Transverse colon (tissue), 4 donors: ENCODE measurements at regions not wholly inside any gene's neighbourhood (a gene's known extent, or its start where the extent isn't known, plus 50 kb on each side); places are given as distances from the start of the nearest gene placed in this dataset.

Experiments
- DNase-seq: peaks from one replicate; pipeline ENCODE4 v3.0.0-alpha.2; 2019
- H3K27ac ChIP-seq, 4 donors: fragments of 200-600 bp; sonication (generic); 2 replicates each; pipeline ENCODE4 v1.5.1; 2016 to 2018; ENCODE audit warnings: inconsistent platforms in 4 of 4
- H3K27me3 ChIP-seq: fragments of 200-600 bp; sonication (generic); 2 replicates; pipeline ENCODE4 v1.5.1; 2017; ENCODE audit warnings: inconsistent platforms
- H3K36me3 ChIP-seq, 4 donors: fragments of 200-600 bp; sonication (generic); 2 replicates each; pipeline ENCODE4 v1.5.1; 2017 to 2019; ENCODE audit warnings: inconsistent platforms in 4 of 4
- H3K4me1 ChIP-seq, 4 donors: fragments of 200-600 bp; sonication (generic); 2 replicates each; pipeline ENCODE4 v1.5.1; 2017 to 2020; ENCODE audit warnings: inconsistent platforms in 4 of 4
- H3K4me3 ChIP-seq, 4 donors: fragments of 200-600 bp; sonication (generic); 1 replicate in 1 of 4; 2 replicates in 3 of 4; pipeline versions ENCODE4 v1.5.1 to v1.6.1; 2017 to 2019; ENCODE audit warnings: inconsistent platforms in 4 of 4
- H3K9me3 ChIP-seq, 2 donors: fragments of 200-600 bp; sonication (generic); 2 replicates each; pipeline ENCODE4 v1.5.1; 2017 to 2019; ENCODE audit warnings: inconsistent platforms in 2 of 2
- EP300 ChIP-seq: sonication (generic); formaldehyde crosslinking; IDR thresholded peaks from one replicate; pipeline ENCODE4 v1.6.1; 2017; ENCODE audit warnings: antibody characterized with exemption, low read depth
- POLR2A ChIP-seq: fragments of 450-650 bp; IDR thresholded peaks from one replicate; pipeline ENCODE4 v1.6.1; 2016; ENCODE audit warnings: antibody characterized with exemption, mild to moderate bottlenecking, moderate library complexity
- POLR2AphosphoS5 ChIP-seq, 3 donors: sonication (generic); formaldehyde crosslinking; IDR thresholded peaks; one replicate each; pipeline ENCODE4 v1.6.1; 2016; ENCODE audit warnings: antibody characterized with exemption in 3 of 3
- WGBS, 2 donors: methylation state at CpG; one replicate each; pipeline ENCODE4 v1.1.5; 2018; ENCODE audit warnings: low coverage in 1 of 2; 5-methylcytosine and 5-hydroxymethylcytosine counted together
- in situ Hi-C, 4 donors: fragments of 200-750 bp; cut with MboI; loops; one replicate each; pipeline versions ENCODE4 v1.15.0 to v1.15.1; 2017; ENCODE audit warnings: low sequenced_read_pairs in 3 of 4, low pct_ligation_motif_present in 1 of 4, low pct_unique_long_range_greater_than_20kb in 1 of 4
- intact Hi-C: fragments of 100-400 bp; cut with DNase I; formaldehyde crosslinking; loops from one replicate; pipeline ENCODE4 v1.15.1; 2023; ENCODE audit warnings: low total_unique reads
- TF ChIP-seq, protein P1 (sequence below), 5 experiments: fragments of 200-600 bp in 3 of 5; fragments of 450-650 bp in 2 of 5; sonication (generic) in 3 of 5; IDR thresholded peaks; 1 replicate in 2 of 5; 2 replicates in 3 of 5; pipeline ENCODE4 v1.5.1; 2016 to 2017; ENCODE audit warnings: antibody characterized with exemption in 5 of 5, inconsistent platforms in 3 of 5, mild to moderate bottlenecking in 2 of 5, moderate library complexity in 1 of 5

DNA sequence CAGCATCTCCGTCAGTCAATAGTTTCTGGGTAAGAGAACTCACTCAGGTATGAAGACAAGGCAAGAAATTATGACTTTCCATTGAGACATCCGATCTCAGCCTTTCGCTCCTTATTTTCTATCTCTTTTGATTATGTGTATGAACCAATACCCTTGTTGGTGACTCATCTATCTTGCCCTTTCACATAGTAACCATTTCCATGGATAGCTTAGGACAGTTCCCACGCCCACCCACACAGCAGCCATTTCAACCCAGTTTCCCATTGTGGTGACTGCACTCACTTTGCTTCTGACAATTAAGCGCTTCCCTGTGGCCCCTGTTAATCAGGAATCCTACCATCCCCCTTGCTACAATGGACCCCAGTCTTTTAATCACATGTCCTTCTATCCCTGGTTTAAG, 210.6 kb upstream of the ADGRL2 start:
- no peak for DNase-seq
- no peak overlapping the region for H3K4me3 ChIP-seq
- H3K36me3 ChIP-seq = no peaks in the 10 kb centered on the region
- TF ChIP-seq EP300 = no peak
- TF ChIP-seq, protein P1, sequence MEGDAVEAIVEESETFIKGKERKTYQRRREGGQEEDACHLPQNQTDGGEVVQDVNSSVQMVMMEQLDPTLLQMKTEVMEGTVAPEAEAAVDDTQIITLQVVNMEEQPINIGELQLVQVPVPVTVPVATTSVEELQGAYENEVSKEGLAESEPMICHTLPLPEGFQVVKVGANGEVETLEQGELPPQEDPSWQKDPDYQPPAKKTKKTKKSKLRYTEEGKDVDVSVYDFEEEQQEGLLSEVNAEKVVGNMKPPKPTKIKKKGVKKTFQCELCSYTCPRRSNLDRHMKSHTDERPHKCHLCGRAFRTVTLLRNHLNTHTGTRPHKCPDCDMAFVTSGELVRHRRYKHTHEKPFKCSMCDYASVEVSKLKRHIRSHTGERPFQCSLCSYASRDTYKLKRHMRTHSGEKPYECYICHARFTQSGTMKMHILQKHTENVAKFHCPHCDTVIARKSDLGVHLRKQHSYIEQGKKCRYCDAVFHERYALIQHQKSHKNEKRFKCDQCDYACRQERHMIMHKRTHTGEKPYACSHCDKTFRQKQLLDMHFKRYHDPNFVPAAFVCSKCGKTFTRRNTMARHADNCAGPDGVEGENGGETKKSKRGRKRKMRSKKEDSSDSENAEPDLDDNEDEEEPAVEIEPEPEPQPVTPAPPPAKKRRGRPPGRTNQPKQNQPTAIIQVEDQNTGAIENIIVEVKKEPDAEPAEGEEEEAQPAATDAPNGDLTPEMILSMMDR (IDR thresholded peaks at IDR 0.05) = no peak
- TF ChIP-seq POLR2A = no peak
- no peak for TF ChIP-seq POLR2AphosphoS5 (IDR thresholded peaks at IDR 0.05)
- in situ Hi-C loops (no loop called here), intact Hi-C loops (no loop called here)
- no peaks in the 10 kb centered on the region for H3K9me3 ChIP-seq
- WGBS, 2 donors = 75 to 85% methylated on average over 4 to 5 of the region's 5 CpGs
- H3K27ac ChIP-seq = no peak overlapping the region
- H3K4me1 ChIP-seq = peaks cover 0 to 5% (median 2%) of the 10 kb centered on the region in 4 donors
- H3K27me3 ChIP-seq = no peaks in the 10 kb centered on the region

DNA sequence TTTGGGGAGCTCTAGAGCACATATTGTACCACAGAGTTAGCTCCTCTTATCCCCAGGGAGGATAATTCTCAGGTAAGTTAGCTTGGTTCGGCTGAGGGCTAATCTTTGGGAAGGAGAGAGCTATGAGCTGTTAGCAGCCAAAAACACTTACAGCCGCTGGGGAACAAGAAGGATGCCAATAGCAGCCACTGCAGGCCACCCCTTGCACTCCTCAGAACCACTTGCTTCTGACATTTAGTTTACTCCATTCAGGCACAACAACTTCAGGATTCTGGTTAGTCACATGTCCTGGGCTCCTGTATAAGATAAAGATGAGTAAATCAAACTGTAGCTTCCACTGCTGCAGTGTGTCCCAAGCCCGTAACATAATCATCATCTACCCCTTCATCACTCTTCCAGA, 212.6 kb upstream of the ADGRL2 start:
- Histone ChIP-seq H3K27ac (no peak overlapping the region), H3K4me1 (peaks cover 0 to 7% (median 3%) of the 10 kb centered on the region in 4 donors), H3K4me3 (no peak overlapping the region), H3K9me3 (no peaks in the 10 kb centered on the region), H3K36me3 (no peaks in the 10 kb centered on the region), H3K27me3 (no peaks in the 10 kb centered on the region)
- intact Hi-C loops = no loop called here
- DNase-seq = no peak
- WGBS, 2 donors = 76 to 100% methylated on average over 1 to 3 of the region's 3 CpGs
- in situ Hi-C loops = no loop called here
- TF ChIP-seq POLR2A = no peak
- TF ChIP-seq POLR2AphosphoS5 (IDR thresholded peaks at IDR 0.05) = no peak
- TF ChIP-seq, protein P1 (IDR thresholded peaks at IDR 0.05) = no peak
- no peak for TF ChIP-seq EP300

DNA sequence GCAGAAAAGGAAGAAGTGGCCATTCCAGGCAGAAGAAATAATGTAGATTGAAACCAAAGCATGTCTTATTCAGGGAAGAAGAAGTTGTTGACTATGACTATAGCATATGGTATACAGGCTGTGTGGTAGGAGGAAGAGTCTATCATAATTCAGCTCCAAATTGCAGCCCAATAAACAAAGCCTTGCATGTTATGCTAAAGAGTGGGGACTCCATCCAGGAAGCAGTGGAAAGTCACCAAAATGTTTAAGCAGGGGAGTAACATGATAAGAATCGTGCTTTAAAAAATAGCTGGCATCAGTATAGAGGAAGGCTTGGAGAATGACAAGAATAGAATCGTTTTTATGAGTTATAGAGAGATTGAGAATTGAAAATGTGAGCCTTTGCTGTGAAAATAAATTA, 213.3 kb upstream of the ADGRL2 start:
- Histone ChIP-seq H3K4me1 (peaks cover 0 to 7% (median 3%) of the 10 kb centered on the region in 4 donors), H3K36me3 (no peaks in the 10 kb centered on the region), H3K4me3 (no peak overlapping the region), H3K9me3 (no peaks in the 10 kb centered on the region), H3K27ac (no peak overlapping the region), H3K27me3 (no peaks in the 10 kb centered on the region)
- TF ChIP-seq POLR2AphosphoS5 (IDR thresholded peaks at IDR 0.05) = no peak
- TF ChIP-seq, protein P1 (IDR thresholded peaks at IDR 0.05) = no peak
- TF ChIP-seq EP300 = no peak
- no peak for TF ChIP-seq POLR2A
- in situ Hi-C loops (no loop called here), intact Hi-C loops (no loop called here)
- 33 to 46% methylated on average over 2 of the region's 2 CpGs for WGBS, 2 donors
- DNase-seq = no peak

DNA sequence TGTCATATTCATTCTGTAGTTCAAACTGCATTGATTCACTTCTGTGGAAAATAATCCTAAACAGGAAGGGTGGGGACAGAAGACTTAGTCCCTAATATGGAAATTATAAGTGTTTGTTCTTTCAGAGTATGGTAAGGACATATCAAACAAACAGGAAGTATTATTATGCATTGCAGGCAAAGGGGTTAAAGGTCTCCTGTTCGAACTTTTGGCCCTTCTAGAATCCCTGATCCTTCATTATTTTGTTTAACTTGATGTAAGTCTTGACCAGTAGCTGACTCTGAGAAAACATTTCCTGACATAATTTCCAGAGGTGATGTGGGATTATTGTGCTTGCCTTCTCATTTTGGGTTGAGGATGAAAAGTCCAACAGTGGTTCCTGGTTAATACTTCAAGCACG, 215.4 kb upstream of the ADGRL2 start:
- in situ Hi-C loops (no loop called here), intact Hi-C loops (no loop called here)
- H3K4me3 ChIP-seq = no peak overlapping the region
- WGBS, 2 donors = 56% methylated on average over 2 of the region's 2 CpGs
- peaks cover 0 to 7% (median 3%) of the 10 kb centered on the region in 4 donors for H3K4me1 ChIP-seq
- H3K27ac ChIP-seq = no peak overlapping the region
- H3K9me3 ChIP-seq = no peaks in the 10 kb centered on the region
- no peak for DNase-seq
- no peaks in the 10 kb centered on the region for H3K27me3 ChIP-seq
- H3K36me3 ChIP-seq = no peaks in the 10 kb centered on the region
- TF ChIP-seq, protein P1 (IDR thresholded peaks at IDR 0.05) = no peak
- TF ChIP-seq EP300 (no peak), POLR2AphosphoS5 (IDR thresholded peaks at IDR 0.05) (no peak), POLR2A (no peak)
